ENCODE measurements at regions not wholly inside any gene's neighbourhood (a gene's known extent, or its start where the extent isn't known, plus 50 kb on each side); places are given as distances from the start of the nearest gene placed in this dataset.

- DNase-seq (ENCODE audit: low spot score): no peak
- Mint-ChIP-seq H3K9me3 (ENCODE audit: low read depth) (no peaks in the 10 kb centered on the region), H3K27me3 (ENCODE audit: low read depth) (no peaks in the 10 kb centered on the region), H3K4me3 (ENCODE audit: unreplicated experiment) (no peak overlapping the region), H3K4me1 (ENCODE audit: low read depth) (peaks cover 14% of the 10 kb centered on the region), H3K27ac (ENCODE audit: unreplicated experiment) (no peak overlapping the region), H3K36me3 (ENCODE audit: low read depth) (no peaks in the 10 kb centered on the region)
- TF ChIP-seq CTCF (IDR thresholded peaks at IDR 0.05): no peak
Measured at GRCh38 chr10:61115897-61116296, 171.9 kb upstream of the RHOBTB1 start.

GRCh38 chr10:61112771-61113170, 168.8 kb upstream of the RHOBTB1 start:
- TF ChIP-seq CTCF (IDR thresholded peaks at IDR 0.05): no peak
- Mint-ChIP-seq H3K4me1 (ENCODE audit: low read depth) (peaks cover 41% of the 10 kb centered on the region), H3K27me3 (ENCODE audit: low read depth) (no peaks in the 10 kb centered on the region), H3K27ac (ENCODE audit: unreplicated experiment) (no peak overlapping the region), H3K9me3 (ENCODE audit: low read depth) (no peaks in the 10 kb centered on the region), H3K36me3 (ENCODE audit: low read depth) (no peaks in the 10 kb centered on the region), H3K4me3 (ENCODE audit: unreplicated experiment) (no peak overlapping the region)
- DNase-seq (ENCODE audit: low spot score): no peak

GRCh38 chr10:61110936-61111335, 167.0 kb upstream of the RHOBTB1 start:
- peak overlapping the region; percentile 89 for H3K27ac Mint-ChIP-seq (ENCODE audit: unreplicated experiment)
- TF ChIP-seq CTCF (IDR thresholded peaks at IDR 0.05): no peak
- H3K27me3 Mint-ChIP-seq (ENCODE audit: low read depth): peaks cover 6% of the 10 kb centered on the region
- H3K36me3 Mint-ChIP-seq (ENCODE audit: low read depth): peaks cover 1% of the 10 kb centered on the region
- peaks cover 41% of the 10 kb centered on the region for H3K4me1 Mint-ChIP-seq (ENCODE audit: low read depth)
- DNase-seq (ENCODE audit: low spot score): no peak
- H3K4me3 Mint-ChIP-seq (ENCODE audit: unreplicated experiment): no peak overlapping the region
- no peaks in the 10 kb centered on the region for H3K9me3 Mint-ChIP-seq (ENCODE audit: low read depth)

- H3K4me3 Mint-ChIP-seq (ENCODE audit: unreplicated experiment): no peak overlapping the region
- H3K4me1 Mint-ChIP-seq (ENCODE audit: low read depth): peaks cover 41% of the 10 kb centered on the region
- DNase-seq (ENCODE audit: low spot score): no peak
- H3K9me3 Mint-ChIP-seq (ENCODE audit: low read depth): no peaks in the 10 kb centered on the region
- TF ChIP-seq CTCF (IDR thresholded peaks at IDR 0.05): no peak
- peak overlapping the region; percentile 89 for H3K27ac Mint-ChIP-seq (ENCODE audit: unreplicated experiment)
- peaks cover 1% of the 10 kb centered on the region for H3K36me3 Mint-ChIP-seq (ENCODE audit: low read depth)
- peaks cover 6% of the 10 kb centered on the region for H3K27me3 Mint-ChIP-seq (ENCODE audit: low read depth)
Measured at GRCh38 chr10:61110188-61110844, 166.3 kb upstream of the RHOBTB1 start.

- no peak for DNase-seq (ENCODE audit: low spot score)
- TF ChIP-seq CTCF (IDR thresholded peaks at IDR 0.05): no peak
- Mint-ChIP-seq H3K27me3 (ENCODE audit: low read depth) (peaks cover 6% of the 10 kb centered on the region), H3K36me3 (ENCODE audit: low read depth) (peaks cover 1% of the 10 kb centered on the region), H3K9me3 (ENCODE audit: low read depth) (no peaks in the 10 kb centered on the region), H3K27ac (ENCODE audit: unreplicated experiment) (no peak overlapping the region), H3K4me3 (ENCODE audit: unreplicated experiment) (no peak overlapping the region), H3K4me1 (ENCODE audit: low read depth) (peaks cover 39% of the 10 kb centered on the region)
Measured at GRCh38 chr10:61108915-61109314, 164.9 kb upstream of the RHOBTB1 start.

All from chondrocyte (in vitro differentiated cells).